ENCODE measurements at regions not wholly inside any gene's neighbourhood (a gene's known extent, or its start where the extent isn't known, plus 50 kb on each side); places are given as distances from the start of the nearest gene placed in this dataset.

DNA sequence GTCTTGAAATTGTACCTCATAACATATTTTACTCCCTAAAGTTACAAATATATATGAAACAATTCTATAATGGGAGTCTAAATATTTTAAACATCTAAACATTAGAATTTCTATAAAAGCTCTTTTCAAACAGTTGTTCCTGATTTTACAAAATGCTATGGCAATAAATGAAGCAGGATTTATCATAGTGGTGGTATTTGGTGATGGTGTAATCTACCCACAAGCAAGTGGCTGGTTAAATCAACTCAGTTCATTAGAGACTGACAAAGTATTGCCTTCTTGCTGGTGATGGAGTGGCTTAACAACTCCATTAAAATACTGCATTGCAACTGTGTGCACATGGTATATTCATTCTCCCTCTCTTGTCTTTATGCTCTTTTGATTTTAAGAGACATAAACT, 138.9 kb downstream of the PMAIP1 start:
- Histone ChIP-seq H3K27me3 (ENCODE audit: low read length) (no peaks in the 10 kb centered on the region), H3K4me3 (ENCODE audit: low read length) (no peak overlapping the region), H2AFZ (ENCODE audit: low read length) (no peak overlapping the region), H3K9me2 (replicated peaks; ENCODE audit: low read length) (no peaks in the 10 kb centered on the region), H3K4me2 (ENCODE audit: low read length) (no peak overlapping the region), H3K79me2 (ENCODE audit: low read length) (no peaks in the 10 kb centered on the region), H3K4me1 (ENCODE audit: insufficient read depth, low read length) (peaks cover 6% of the 10 kb centered on the region), H4K20me1 (ENCODE audit: low read length) (no peaks in the 10 kb centered on the region), H3F3A (ENCODE audit: low read length, unreplicated experiment) (peaks cover 2% of the 10 kb centered on the region), H3K9me3 (ENCODE audit: low read length) (no peaks in the 10 kb centered on the region), H3K9ac (ENCODE audit: low read length) (no peak overlapping the region), H3K27ac (ENCODE audit: low read length) (no peak overlapping the region), H3K36me3 (ENCODE audit: low read depth, low read length) (no peaks in the 10 kb centered on the region)
- ChIA-PET CTCF (no interaction called here), POLR2A (ENCODE audit: unreplicated experiment) (interaction anchor here (0.8 kb wide), 1 partner anchor 12 kb away, joined by 5 read pairs; no protein-coding TSS in a partner anchor)
- intact Hi-C loops (cut with micrococcal nuclease) = no loop called here
- no peak for TF ChIP-seq EZH2phosphoT487 (IDR thresholded peaks at IDR 0.05; ENCODE audit: borderline replicate concordance, low read length)
- TF ChIP-seq EZH2 (IDR thresholded peaks at IDR 0.05; ENCODE audit: low read length, unreplicated experiment) = no peak
- TF ChIP-seq, protein P1, sequence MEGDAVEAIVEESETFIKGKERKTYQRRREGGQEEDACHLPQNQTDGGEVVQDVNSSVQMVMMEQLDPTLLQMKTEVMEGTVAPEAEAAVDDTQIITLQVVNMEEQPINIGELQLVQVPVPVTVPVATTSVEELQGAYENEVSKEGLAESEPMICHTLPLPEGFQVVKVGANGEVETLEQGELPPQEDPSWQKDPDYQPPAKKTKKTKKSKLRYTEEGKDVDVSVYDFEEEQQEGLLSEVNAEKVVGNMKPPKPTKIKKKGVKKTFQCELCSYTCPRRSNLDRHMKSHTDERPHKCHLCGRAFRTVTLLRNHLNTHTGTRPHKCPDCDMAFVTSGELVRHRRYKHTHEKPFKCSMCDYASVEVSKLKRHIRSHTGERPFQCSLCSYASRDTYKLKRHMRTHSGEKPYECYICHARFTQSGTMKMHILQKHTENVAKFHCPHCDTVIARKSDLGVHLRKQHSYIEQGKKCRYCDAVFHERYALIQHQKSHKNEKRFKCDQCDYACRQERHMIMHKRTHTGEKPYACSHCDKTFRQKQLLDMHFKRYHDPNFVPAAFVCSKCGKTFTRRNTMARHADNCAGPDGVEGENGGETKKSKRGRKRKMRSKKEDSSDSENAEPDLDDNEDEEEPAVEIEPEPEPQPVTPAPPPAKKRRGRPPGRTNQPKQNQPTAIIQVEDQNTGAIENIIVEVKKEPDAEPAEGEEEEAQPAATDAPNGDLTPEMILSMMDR (conservative IDR thresholded peaks at IDR 0.05; ENCODE audit: low read depth, low read length) = no peak
- DNase-seq (no peak), ATAC-seq (no peak)
- no TSS peak for BruUV-seq (replicated peaks)

DNA sequence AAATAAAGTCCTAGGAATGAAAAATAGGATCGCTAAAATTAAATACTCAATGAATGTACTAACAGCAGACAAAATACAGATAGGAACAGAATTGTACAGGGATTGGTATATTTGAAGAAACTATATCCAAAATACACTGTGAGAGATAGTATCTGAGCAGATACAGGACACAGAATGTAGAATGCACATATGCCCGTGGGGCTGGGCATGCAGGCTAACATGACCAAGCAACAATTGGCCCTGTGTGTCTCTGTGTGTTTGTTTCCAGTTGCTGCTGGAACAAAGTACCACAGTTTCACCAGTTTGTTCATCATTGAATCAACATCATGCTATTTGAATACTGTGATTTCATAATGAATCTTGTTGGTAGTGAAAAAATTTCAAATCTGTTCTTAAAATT, 127.6 kb downstream of the PMAIP1 start:
- Histone ChIP-seq H3K4me3 (ENCODE audit: low read length) (no peak overlapping the region), H3K9me2 (replicated peaks; ENCODE audit: low read length) (no peaks in the 10 kb centered on the region), H3K79me2 (ENCODE audit: low read length) (no peaks in the 10 kb centered on the region), H3K9me3 (ENCODE audit: low read length) (no peaks in the 10 kb centered on the region), H2AFZ (ENCODE audit: low read length) (no peak overlapping the region), H4K20me1 (ENCODE audit: low read length) (no peaks in the 10 kb centered on the region), H3K9ac (ENCODE audit: low read length) (no peak overlapping the region), H3K27me3 (ENCODE audit: low read length) (no peaks in the 10 kb centered on the region), H3K4me1 (ENCODE audit: insufficient read depth, low read length) (peaks cover 13% of the 10 kb centered on the region; the same call in 1 of the 2 replicates), H3K4me2 (ENCODE audit: low read length) (peak overlapping the region; percentile 24; the same call in 1 of the 2 replicates), H3F3A (ENCODE audit: low read length, unreplicated experiment) (no peaks in the 10 kb centered on the region), H3K27ac (ENCODE audit: low read length) (peak overlapping the region; percentile 41), H3K36me3 (ENCODE audit: low read depth, low read length) (no peaks in the 10 kb centered on the region)
- ATAC-seq (peak; percentile 97), DNase-seq (peak; percentile 71)
- intact Hi-C loops (cut with micrococcal nuclease) = loop anchor here (2.0 kb wide), 1 partner anchor 17 kb away; no protein-coding TSS in a partner anchor
- CTCF ChIA-PET = no interaction called here
- BruUV-seq (replicated peaks) = no TSS peak
- TF ChIP-seq EZH2phosphoT487 (IDR thresholded peaks at IDR 0.05; ENCODE audit: borderline replicate concordance, low read length) (no peak), EZH2 (IDR thresholded peaks at IDR 0.05; ENCODE audit: low read length, unreplicated experiment) (no peak)
- POLR2A ChIA-PET (ENCODE audit: unreplicated experiment) = no interaction called here

DNA sequence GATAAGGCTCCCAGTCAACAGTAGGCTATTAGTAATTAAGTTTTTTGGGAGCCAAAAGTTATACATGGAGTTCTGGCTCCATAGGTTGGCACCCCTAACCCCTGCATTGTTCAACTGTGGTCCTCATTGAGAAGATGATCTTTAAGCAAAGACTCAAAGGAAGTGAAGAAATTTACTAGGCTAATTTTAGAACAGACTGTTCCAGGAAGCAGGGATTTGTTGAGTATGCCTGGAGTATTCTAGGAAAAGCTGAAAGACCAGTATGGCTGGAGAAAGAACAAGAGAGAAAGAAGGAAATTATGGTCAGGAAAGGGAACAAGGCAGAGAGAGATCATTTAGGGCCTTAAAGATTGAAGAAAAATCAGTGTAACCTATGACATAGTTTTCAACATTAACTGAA, 125.1 kb downstream of the PMAIP1 start:
- Histone ChIP-seq H3K27ac (ENCODE audit: low read length) (no peak overlapping the region), H3K9me3 (ENCODE audit: low read length) (no peaks in the 10 kb centered on the region), H4K20me1 (ENCODE audit: low read length) (no peaks in the 10 kb centered on the region), H3K4me1 (ENCODE audit: insufficient read depth, low read length) (peaks cover 22% of the 10 kb centered on the region), H3K4me2 (ENCODE audit: low read length) (no peak overlapping the region), H3K27me3 (ENCODE audit: low read length) (no peaks in the 10 kb centered on the region), H3K9ac (ENCODE audit: low read length) (no peak overlapping the region), H2AFZ (ENCODE audit: low read length) (no peak overlapping the region), H3K9me2 (replicated peaks; ENCODE audit: low read length) (no peaks in the 10 kb centered on the region), H3K79me2 (ENCODE audit: low read length) (no peaks in the 10 kb centered on the region), H3K36me3 (ENCODE audit: low read depth, low read length) (no peaks in the 10 kb centered on the region), H3F3A (ENCODE audit: low read length, unreplicated experiment) (no peaks in the 10 kb centered on the region), H3K4me3 (ENCODE audit: low read length) (no peak overlapping the region)
- ATAC-seq (no peak), DNase-seq (no peak)
- POLR2A ChIA-PET (ENCODE audit: unreplicated experiment) = no interaction called here
- TF ChIP-seq, protein P1 (conservative IDR thresholded peaks at IDR 0.05; ENCODE audit: low read depth, low read length) = no peak
- no peak for TF ChIP-seq EZH2phosphoT487 (IDR thresholded peaks at IDR 0.05; ENCODE audit: borderline replicate concordance, low read length)
- TF ChIP-seq EZH2 (IDR thresholded peaks at IDR 0.05; ENCODE audit: low read length, unreplicated experiment) = no peak
- intact Hi-C loops (cut with micrococcal nuclease) = no loop called here
- CTCF ChIA-PET = no interaction called here
- no TSS peak for BruUV-seq (replicated peaks)
